Neural cell (in vitro differentiated cells): ENCODE measurements at regions not wholly inside any gene's neighbourhood (a gene's known extent, or its start where the extent isn't known, plus 50 kb on each side); places are given as distances from the start of the nearest gene placed in this dataset.

ENCODE experiments used
- H2AFZ ChIP-seq: fragments of 200-600, 300-800 bp; sonication (generic), shearing (Covaris generic); 2 replicates; pipeline ENCODE4 v1.6.0; 2014; ENCODE audit warnings: low read depth, mild to moderate bottlenecking, antibody characterized with exemption, low read length, moderate library complexity
- H3F3A ChIP-seq: fragments of 200-600 bp; shearing (Covaris generic); 2 replicates; pipeline ENCODE4 v1.6.1; 2016; ENCODE audit warnings: mild to moderate bottlenecking, moderate library complexity, mixed read lengths, antibody characterized with exemption, low read length; ENCODE audit not compliant: insufficient read depth, poor library complexity, severe bottlenecking
- H3K27ac ChIP-seq: fragments of 200-600, 300-800 bp; sonication (generic), shearing (Covaris generic); 2 replicates; pipeline ENCODE4 v1.5.1; 2014; ENCODE audit warnings: mild to moderate bottlenecking, low read length, moderate library complexity
- H3K27me3 ChIP-seq: fragments of 300-800, 200-600 bp; sonication (generic), shearing (Covaris generic); 2 replicates; pipeline ENCODE4 v1.6.0; 2014; ENCODE audit warnings: mild to moderate bottlenecking, low read depth, low read length, moderate library complexity; ENCODE audit not compliant: insufficient read depth
- H3K36me3 ChIP-seq: fragments of 300-800, 200-600 bp; sonication (generic), shearing (Covaris generic); 2 replicates; pipeline ENCODE4 v1.5.1; 2014; ENCODE audit warnings: mild to moderate bottlenecking, antibody characterized with exemption, low read length, moderate library complexity; ENCODE audit not compliant: insufficient read depth
- H3K4me2 ChIP-seq: fragments of 300-800, 200-600 bp; sonication (generic), shearing (Covaris generic); 2 replicates; pipeline ENCODE4 v1.6.0; 2014; ENCODE audit warnings: mild to moderate bottlenecking, low read length
- H3K4me3 ChIP-seq: fragments of 300-800, 200-600 bp; sonication (generic), shearing (Covaris generic); 2 replicates; pipeline ENCODE4 v1.5.1; 2014; ENCODE audit warnings: mild to moderate bottlenecking, low read length, moderate library complexity
- H3K79me2 ChIP-seq: fragments of 200-600 bp; shearing (Covaris generic); replicated peaks from 2 replicates; pipeline ENCODE4 v1.6.0; 2014; ENCODE audit warnings: mild to moderate bottlenecking, low read length, moderate library complexity; ENCODE audit not compliant: insufficient read depth
- H3K9ac ChIP-seq: fragments of 300-800, 200-600 bp; sonication (generic), shearing (Covaris generic); 2 replicates; pipeline ENCODE4 v1.6.1; 2016; ENCODE audit warnings: mild to moderate bottlenecking, low read length, mixed read lengths
- H3K9me2 ChIP-seq: fragments of 200-600 bp; shearing (Covaris generic); 2 replicates; pipeline ENCODE4 v1.6.1; 2016; ENCODE audit warnings: mild to moderate bottlenecking, low read length, mixed read lengths; ENCODE audit not compliant: insufficient read depth
- H3K9me3 ChIP-seq: fragments of 200-600, 300-800 bp; sonication (generic), shearing (Covaris generic); 2 replicates; pipeline ENCODE4 v1.6.1; 2016; ENCODE audit warnings: mild to moderate bottlenecking, mixed run types, low read length, moderate library complexity, mixed read lengths
- H4K20me1 ChIP-seq: fragments of 200-600 bp; shearing (Covaris generic); 2 replicates; pipeline ENCODE4 v1.6.1; 2016; ENCODE audit warnings: mild to moderate bottlenecking, mixed run types; ENCODE audit not compliant: insufficient read depth
- CTCF ChIP-seq: fragments of 450-650 bp; IDR thresholded peaks from 2 replicates; pipeline ENCODE4 v1.5.1; 2014; ENCODE audit warnings: antibody characterized with exemption, mild to moderate bottlenecking, moderate library complexity; ENCODE audit not compliant: poor library complexity, severe bottlenecking
- EP300 ChIP-seq: fragments of 450-650 bp; conservative IDR thresholded peaks from 2 replicates; pipeline ENCODE4 v1.6.1; 2014; ENCODE audit warnings: antibody characterized with exemption, mild to moderate bottlenecking, moderate library complexity; ENCODE audit not compliant: poor library complexity, severe bottlenecking
- EZH2 ChIP-seq: fragments of 200-600, 300-800 bp; shearing (Covaris generic), sonication (generic); IDR thresholded peaks from 2 replicates; pipeline ENCODE4 v1.6.1; 2014; ENCODE audit warnings: antibody characterized with exemption, low read length, borderline replicate concordance, mild to moderate bottlenecking; ENCODE audit not compliant: insufficient read depth, poor library complexity, severe bottlenecking
- MXI1 ChIP-seq: fragments of 450-650 bp; conservative IDR thresholded peaks from 2 replicates; pipeline ENCODE4 v1.6.1; 2014; ENCODE audit warnings: antibody characterized with exemption, mild to moderate bottlenecking; ENCODE audit not compliant: poor library complexity, severe bottlenecking
- POLR2AphosphoS5 ChIP-seq: IDR thresholded peaks from 2 replicates; pipeline ENCODE4 v1.6.1; 2012
- RAD21 ChIP-seq: fragments of 450-650 bp; conservative IDR thresholded peaks from 2 replicates; pipeline ENCODE4 v1.6.1; 2014; ENCODE audit warnings: antibody characterized with exemption, mild to moderate bottlenecking, moderate library complexity
- SMC3 ChIP-seq: fragments of 450-650 bp; conservative IDR thresholded peaks from 2 replicates; pipeline ENCODE4 v1.6.1; 2014; ENCODE audit warnings: antibody characterized with exemption, mild to moderate bottlenecking, moderate library complexity; ENCODE audit not compliant: poor library complexity
- TAF1 ChIP-seq: IDR thresholded peaks from 2 replicates; pipeline ENCODE4 v1.6.1; 2012; ENCODE audit warnings: low read depth
- TF ChIP-seq, protein P1 (sequence below): IDR thresholded peaks from 2 replicates; pipeline ENCODE4 v1.6.1; 2012; ENCODE audit warnings: borderline replicate concordance

- Histone ChIP-seq H3K36me3 (no peaks in the 10 kb centered on the region), H3K9me3 (no peaks in the 10 kb centered on the region), H4K20me1 (no peaks in the 10 kb centered on the region), H3K27ac (no peak overlapping the region), H2AFZ (no peak overlapping the region), H3K9me2 (no peaks in the 10 kb centered on the region), H3K4me3 (no peak overlapping the region), H3K27me3 (no peaks in the 10 kb centered on the region), H3K9ac (no peak overlapping the region), H3K4me2 (no peak overlapping the region), H3K79me2 (no peaks in the 10 kb centered on the region), H3F3A (no peaks in the 10 kb centered on the region)
- no peak for TF ChIP-seq RAD21
- no peak for TF ChIP-seq EP300
- TF ChIP-seq TAF1: no peak
- no peak for TF ChIP-seq SMC3
- no peak for TF ChIP-seq EZH2
- TF ChIP-seq POLR2AphosphoS5: no peak
- TF ChIP-seq, protein P1, sequence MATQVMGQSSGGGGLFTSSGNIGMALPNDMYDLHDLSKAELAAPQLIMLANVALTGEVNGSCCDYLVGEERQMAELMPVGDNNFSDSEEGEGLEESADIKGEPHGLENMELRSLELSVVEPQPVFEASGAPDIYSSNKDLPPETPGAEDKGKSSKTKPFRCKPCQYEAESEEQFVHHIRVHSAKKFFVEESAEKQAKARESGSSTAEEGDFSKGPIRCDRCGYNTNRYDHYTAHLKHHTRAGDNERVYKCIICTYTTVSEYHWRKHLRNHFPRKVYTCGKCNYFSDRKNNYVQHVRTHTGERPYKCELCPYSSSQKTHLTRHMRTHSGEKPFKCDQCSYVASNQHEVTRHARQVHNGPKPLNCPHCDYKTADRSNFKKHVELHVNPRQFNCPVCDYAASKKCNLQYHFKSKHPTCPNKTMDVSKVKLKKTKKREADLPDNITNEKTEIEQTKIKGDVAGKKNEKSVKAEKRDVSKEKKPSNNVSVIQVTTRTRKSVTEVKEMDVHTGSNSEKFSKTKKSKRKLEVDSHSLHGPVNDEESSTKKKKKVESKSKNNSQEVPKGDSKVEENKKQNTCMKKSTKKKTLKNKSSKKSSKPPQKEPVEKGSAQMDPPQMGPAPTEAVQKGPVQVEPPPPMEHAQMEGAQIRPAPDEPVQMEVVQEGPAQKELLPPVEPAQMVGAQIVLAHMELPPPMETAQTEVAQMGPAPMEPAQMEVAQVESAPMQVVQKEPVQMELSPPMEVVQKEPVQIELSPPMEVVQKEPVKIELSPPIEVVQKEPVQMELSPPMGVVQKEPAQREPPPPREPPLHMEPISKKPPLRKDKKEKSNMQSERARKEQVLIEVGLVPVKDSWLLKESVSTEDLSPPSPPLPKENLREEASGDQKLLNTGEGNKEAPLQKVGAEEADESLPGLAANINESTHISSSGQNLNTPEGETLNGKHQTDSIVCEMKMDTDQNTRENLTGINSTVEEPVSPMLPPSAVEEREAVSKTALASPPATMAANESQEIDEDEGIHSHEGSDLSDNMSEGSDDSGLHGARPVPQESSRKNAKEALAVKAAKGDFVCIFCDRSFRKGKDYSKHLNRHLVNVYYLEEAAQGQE: no peak
- no peak for TF ChIP-seq CTCF
- no peak for TF ChIP-seq MXI1
Measured at GRCh38 chr1:224486801-224487583, 52.4 kb upstream of the WDR26 start.

- Histone ChIP-seq H3K9ac (no peak overlapping the region), H3K79me2 (no peaks in the 10 kb centered on the region), H3K36me3 (no peaks in the 10 kb centered on the region), H4K20me1 (no peaks in the 10 kb centered on the region), H3K27ac (no peak overlapping the region), H3K4me2 (no peak overlapping the region), H3K9me2 (no peaks in the 10 kb centered on the region), H3K9me3 (no peaks in the 10 kb centered on the region), H3F3A (no peaks in the 10 kb centered on the region), H3K4me3 (no peak overlapping the region), H3K27me3 (no peaks in the 10 kb centered on the region), H2AFZ (no peak overlapping the region)
- TF ChIP-seq EZH2: no peak
- no peak for TF ChIP-seq MXI1
- TF ChIP-seq TAF1: no peak
- no peak for TF ChIP-seq CTCF
- no peak for TF ChIP-seq POLR2AphosphoS5
- TF ChIP-seq SMC3: no peak
- TF ChIP-seq EP300: no peak
- TF ChIP-seq RAD21: no peak
- TF ChIP-seq, protein P1: no peak
Measured at GRCh38 chr1:224488806-224489499, 54.4 kb upstream of the WDR26 start.
